CD14-positive monocyte (primary cell): ENCODE measurements at regions not wholly inside any gene's neighbourhood (a gene's known extent, or its start where the extent isn't known, plus 50 kb on each side); places are given as distances from the start of the nearest gene placed in this dataset.

ENCODE experiments used
- DNase-seq, 3 donors: peaks; one replicate each; pipeline ENCODE4 v3.0.0-alpha.2; 2011 to 2022
- H2AFZ ChIP-seq: 2 replicates; pipeline ENCODE4 v1.6.0; 2012; ENCODE audit warnings: mild to moderate bottlenecking, low read depth, low read length, inconsistent platforms; ENCODE audit not compliant: insufficient read depth, poor library complexity, severe bottlenecking
- H3K27ac ChIP-seq, 2 donors: 1 replicate in 1 of 2; 2 replicates in 1 of 2; pipeline ENCODE4 v1.5.1; 2012 to 2013; ENCODE audit warnings: low read length in 2 of 2, control low read depth in 1 of 2, inconsistent platforms in 1 of 2, low read depth in 1 of 2, mild to moderate bottlenecking in 1 of 2
- H3K27me3 ChIP-seq, 2 donors: one replicate each; pipeline versions ENCODE4 v1.6.0 to v1.6.1; 2011 to 2013; ENCODE audit warnings: low read length in 2 of 2; ENCODE audit not compliant: control insufficient read depth in 2 of 2, insufficient read depth in 2 of 2
- H3K36me3 ChIP-seq, 2 donors: replicated peaks in 1 of 2; 1 replicate in 1 of 2; 2 replicates in 1 of 2; pipeline versions ENCODE4 v1.5.1 to v1.6.1; 2012 to 2013; ENCODE audit warnings: low read length in 2 of 2, control low read depth in 1 of 2, inconsistent platforms in 1 of 2, mild to moderate bottlenecking in 1 of 2; ENCODE audit not compliant: insufficient read depth in 2 of 2, control insufficient read depth in 1 of 2
- H3K4me1 ChIP-seq, 2 donors: 1 replicate in 1 of 2; 2 replicates in 1 of 2; pipeline versions ENCODE4 v1.5.1 to v1.6.1; 2012 to 2013; ENCODE audit warnings: low read length in 2 of 2, control low read depth in 1 of 2, inconsistent platforms in 1 of 2, mild to moderate bottlenecking in 1 of 2, moderate library complexity in 1 of 2; ENCODE audit not compliant: insufficient read depth in 2 of 2, control insufficient read depth in 1 of 2
- H3K4me2 ChIP-seq: replicated peaks from 2 replicates; pipeline ENCODE3; 2012; ENCODE audit warnings: low read length, moderate library complexity, mild to moderate bottlenecking; ENCODE audit not compliant: poor library complexity, severe bottlenecking; ENCODE audit errors: extremely low read depth
- H3K4me3 ChIP-seq, 3 experiments: fragments of 200-600 bp in 1 of 3; sonication (generic) in 1 of 3; replicated peaks in 1 of 3; 1 replicate in 2 of 3; 2 replicates in 1 of 3; pipeline ENCODE4 v1.5.1; 2011 to 2013; ENCODE audit warnings: low read length in 3 of 3, mild to moderate bottlenecking in 3 of 3, control low read depth in 2 of 3, low read depth in 2 of 3, inconsistent platforms in 1 of 3, moderate library complexity in 1 of 3
- H3K79me2 ChIP-seq: 2 replicates; pipeline ENCODE4 v1.6.0; 2012; ENCODE audit warnings: mild to moderate bottlenecking, control low read depth, inconsistent platforms, low read length, moderate library complexity; ENCODE audit not compliant: insufficient read depth
- H3K9ac ChIP-seq: 2 replicates; pipeline ENCODE4 v1.6.0; 2017; ENCODE audit warnings: low read length, mild to moderate bottlenecking; ENCODE audit not compliant: insufficient read depth, poor library complexity, severe bottlenecking
- H3K9me3 ChIP-seq, 2 donors: replicated peaks in 1 of 2; 1 replicate in 1 of 2; 2 replicates in 1 of 2; pipeline versions ENCODE4 v1.5.1 to v1.6.1; 2012 to 2013; ENCODE audit warnings: low read length in 2 of 2, control low read depth in 1 of 2; ENCODE audit not compliant: control insufficient read depth in 1 of 2, insufficient read depth in 1 of 2
- H4K20me1 ChIP-seq: 2 replicates; pipeline ENCODE4 v1.6.0; 2012; ENCODE audit warnings: mild to moderate bottlenecking, low read length, control low read depth, moderate library complexity; ENCODE audit not compliant: insufficient read depth
- H3K27ac Mint-ChIP-seq, 7 donors: one replicate each; pipeline ENCODE4 v1.8.0; 2020; ENCODE audit warnings: mild to moderate bottlenecking in 7 of 7, mixed read lengths in 7 of 7, moderate library complexity in 6 of 7, inconsistent platforms in 2 of 7
- H3K27me3 Mint-ChIP-seq, 3 donors: one replicate each; pipeline ENCODE4 v1.8.0; 2021 to 2022; ENCODE audit warnings: low read depth in 3 of 3, mild to moderate bottlenecking in 3 of 3, mixed read lengths in 3 of 3, moderate library complexity in 3 of 3, inconsistent platforms in 1 of 3
- H3K36me3 Mint-ChIP-seq, 2 donors: one replicate each; pipeline ENCODE4 v1.8.0; 2020; ENCODE audit warnings: mixed read lengths in 2 of 2, inconsistent platforms in 1 of 2, mild to moderate bottlenecking in 1 of 2
- H3K4me1 Mint-ChIP-seq: one replicate; pipeline ENCODE4 v1.8.0; 2020; ENCODE audit warnings: mild to moderate bottlenecking, mixed read lengths
- H3K4me3 Mint-ChIP-seq, 2 donors: one replicate each; pipeline ENCODE4 v1.8.0; 2020; ENCODE audit warnings: mild to moderate bottlenecking in 2 of 2, mixed read lengths in 2 of 2, moderate library complexity in 1 of 2
- H3K9me3 Mint-ChIP-seq, 7 donors: one replicate each; pipeline ENCODE4 v1.8.0; 2020 to 2022; ENCODE audit warnings: mixed read lengths in 7 of 7, mild to moderate bottlenecking in 6 of 7, moderate library complexity in 6 of 7, inconsistent platforms in 2 of 7
- WGBS: methylation state at CpG from one replicate; pipeline ENCODE4 v1.1.5; 2013; ENCODE audit warnings: missing lambda C conversion rate; ENCODE audit not compliant: insufficient coverage; 5-methylcytosine and 5-hydroxymethylcytosine counted together
- intact Hi-C, 2 donors: fragments of 100-400 bp; cut with micrococcal nuclease; formaldehyde crosslinking; loops; one replicate each; pipeline versions ENCODE4 v1.15.0 to v1.15.1; 2023
- TF ChIP-seq, protein P1 (sequence below): fragments of 200-600 bp; IDR thresholded peaks from one replicate; pipeline ENCODE4 v1.8.0; 2022; ENCODE audit warnings: antibody characterized with exemption, mild to moderate bottlenecking

DNA sequence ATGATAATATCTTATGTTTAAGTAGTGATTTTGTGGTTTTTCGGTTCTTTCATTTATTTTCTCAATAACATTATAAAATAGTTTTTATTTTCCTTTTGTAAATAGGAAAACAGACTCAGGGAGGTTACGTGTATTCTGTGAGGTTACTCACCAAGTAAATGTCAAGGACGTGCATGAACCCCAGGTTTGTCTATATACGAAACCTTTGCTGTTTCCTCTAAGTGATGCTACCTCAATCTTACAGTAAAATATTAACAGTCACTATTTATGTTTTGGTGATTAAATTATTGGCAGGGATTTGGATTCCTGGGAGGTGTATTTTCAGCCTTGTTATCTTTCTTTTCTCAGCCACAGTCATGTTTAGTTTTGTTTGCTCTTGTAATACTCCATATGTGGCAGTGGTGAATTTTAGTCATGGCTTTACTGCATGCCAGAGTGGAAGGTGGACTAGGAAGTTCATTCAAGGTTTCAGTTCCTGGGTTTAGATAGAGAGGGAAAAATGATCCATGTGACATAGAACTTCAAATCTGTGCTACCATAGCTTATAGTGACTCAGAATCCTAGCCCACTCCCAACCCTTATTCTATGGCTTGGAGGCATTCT lies 139.9 kb downstream of the ARL4A start:
- Histone ChIP-seq H3K4me1 (no peaks in the 10 kb centered on the region), H4K20me1 (no peaks in the 10 kb centered on the region), H3K27ac (no peak overlapping the region), H3K4me3 (no peak overlapping the region), H3K79me2 (no peaks in the 10 kb centered on the region), H3K4me2 (no peak overlapping the region), H2AFZ (no peak overlapping the region), H3K36me3 (no peaks in the 10 kb centered on the region), H3K9ac (no peak overlapping the region), H3K9me3 (no peaks in the 10 kb centered on the region), H3K27me3 (no peaks in the 10 kb centered on the region)
- no peak for DNase-seq
- TF ChIP-seq, protein P1, sequence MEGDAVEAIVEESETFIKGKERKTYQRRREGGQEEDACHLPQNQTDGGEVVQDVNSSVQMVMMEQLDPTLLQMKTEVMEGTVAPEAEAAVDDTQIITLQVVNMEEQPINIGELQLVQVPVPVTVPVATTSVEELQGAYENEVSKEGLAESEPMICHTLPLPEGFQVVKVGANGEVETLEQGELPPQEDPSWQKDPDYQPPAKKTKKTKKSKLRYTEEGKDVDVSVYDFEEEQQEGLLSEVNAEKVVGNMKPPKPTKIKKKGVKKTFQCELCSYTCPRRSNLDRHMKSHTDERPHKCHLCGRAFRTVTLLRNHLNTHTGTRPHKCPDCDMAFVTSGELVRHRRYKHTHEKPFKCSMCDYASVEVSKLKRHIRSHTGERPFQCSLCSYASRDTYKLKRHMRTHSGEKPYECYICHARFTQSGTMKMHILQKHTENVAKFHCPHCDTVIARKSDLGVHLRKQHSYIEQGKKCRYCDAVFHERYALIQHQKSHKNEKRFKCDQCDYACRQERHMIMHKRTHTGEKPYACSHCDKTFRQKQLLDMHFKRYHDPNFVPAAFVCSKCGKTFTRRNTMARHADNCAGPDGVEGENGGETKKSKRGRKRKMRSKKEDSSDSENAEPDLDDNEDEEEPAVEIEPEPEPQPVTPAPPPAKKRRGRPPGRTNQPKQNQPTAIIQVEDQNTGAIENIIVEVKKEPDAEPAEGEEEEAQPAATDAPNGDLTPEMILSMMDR, result no peak
- no peak overlapping the region for H3K27ac Mint-ChIP-seq
- H3K4me1 Mint-ChIP-seq, result no peaks in the 10 kb centered on the region
- H3K36me3 Mint-ChIP-seq, result no peaks in the 10 kb centered on the region
- peaks cover 0 to 2% (median 0%) of the 10 kb centered on the region in 7 donors for H3K9me3 Mint-ChIP-seq
- H3K27me3 Mint-ChIP-seq, result no peaks in the 10 kb centered on the region
- no CpG with 5 or more reads among the region's 4 CpGs for WGBS
- H3K4me3 Mint-ChIP-seq, result no peak overlapping the region
- intact Hi-C loops, result no loop called here

DNA sequence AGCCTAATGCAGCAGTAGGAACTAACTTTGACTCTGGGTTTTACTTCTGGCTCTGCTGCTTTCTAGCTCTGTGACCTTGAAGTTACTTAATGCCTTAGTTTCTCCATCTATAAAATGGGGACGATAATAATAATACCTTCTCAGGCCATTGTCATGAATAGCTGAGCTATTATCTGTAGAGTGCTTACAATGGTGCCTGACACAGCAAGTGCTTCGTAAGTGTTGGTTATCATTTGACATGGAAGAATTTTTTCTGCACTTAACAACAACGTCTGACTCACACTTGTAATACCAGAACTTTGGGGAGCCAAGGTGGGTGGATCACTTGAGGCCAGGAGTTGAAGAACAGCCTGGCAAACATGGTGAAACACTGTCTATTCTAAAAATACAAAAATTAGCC lies 140.5 kb downstream of the ARL4A start:
- no CpG with 5 or more reads among the region's 3 CpGs for WGBS
- intact Hi-C loops, result no loop called here
- no peak overlapping the region for H3K4me3 Mint-ChIP-seq

More for the DNA sequence above, 140.5 kb downstream of the ARL4A start:
- Histone ChIP-seq H3K4me1 (no peaks in the 10 kb centered on the region), H2AFZ (no peak overlapping the region), H3K9me3 (no peaks in the 10 kb centered on the region), H3K27me3 (no peaks in the 10 kb centered on the region), H3K4me3 (no peak overlapping the region), H3K9ac (no peak overlapping the region), H4K20me1 (no peaks in the 10 kb centered on the region), H3K79me2 (no peaks in the 10 kb centered on the region), H3K36me3 (no peaks in the 10 kb centered on the region), H3K4me2 (no peak overlapping the region), H3K27ac (no peak overlapping the region)
- TF ChIP-seq, protein P1, result no peak
- Mint-ChIP-seq H3K27ac (no peak overlapping the region), H3K4me1 (no peaks in the 10 kb centered on the region), H3K9me3 (peaks cover 0 to 4% (median 0%) of the 10 kb centered on the region in 7 donors), H3K36me3 (no peaks in the 10 kb centered on the region), H3K27me3 (no peaks in the 10 kb centered on the region)
- DNase-seq, result no peak
